ENCODE measurements at regions not wholly inside any gene's neighbourhood (a gene's known extent, or its start where the extent isn't known, plus 50 kb on each side); places are given as distances from the start of the nearest gene placed in this dataset.

DNA sequence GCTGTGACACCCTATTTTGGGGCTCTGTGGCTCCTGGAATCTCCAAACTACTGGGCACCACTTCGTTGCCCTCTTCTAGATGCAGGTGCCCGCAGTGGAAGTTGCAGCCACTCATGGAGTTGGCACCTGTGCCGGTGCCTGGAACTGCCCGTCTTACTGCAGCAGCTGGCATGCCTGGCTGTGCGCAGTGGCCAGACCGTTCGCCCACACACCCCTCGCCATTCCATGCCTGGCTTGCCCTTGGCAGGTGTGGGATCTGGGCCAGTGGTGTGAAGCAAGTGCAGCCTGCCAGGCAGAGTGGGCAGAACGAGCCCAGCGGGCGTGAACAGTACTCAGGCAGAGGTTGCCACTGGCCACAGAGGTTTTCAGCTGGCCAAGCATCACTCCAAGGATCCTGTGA lies 1286.7 kb downstream of the ROBO1 start:
- WGBS, 2 donors: 91 to 92% methylated on average over 11 of the region's 11 CpGs

DNA sequence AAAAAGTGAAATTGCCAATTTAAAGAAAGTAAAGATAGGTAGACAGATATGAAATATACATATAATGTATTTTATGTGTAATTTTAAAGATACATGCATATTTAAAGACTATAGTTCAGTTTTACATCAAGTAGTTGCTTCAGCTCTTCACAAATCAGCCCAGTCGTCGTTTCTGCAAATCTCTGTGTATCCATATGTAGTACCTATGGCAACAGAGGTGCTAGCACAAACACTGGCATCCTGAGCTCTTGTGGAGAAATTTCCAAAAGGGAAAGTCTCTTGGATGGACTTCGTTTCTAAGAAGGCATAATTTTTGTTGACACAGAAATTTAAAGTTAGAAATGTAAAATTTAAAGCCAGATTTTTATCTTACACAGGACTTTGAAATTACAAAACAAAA lies 1284.7 kb downstream of the ROBO1 start:
- intact Hi-C loops (cut with DNase I): no loop called here
- H3K4me3 ChIP-seq: no peak overlapping the region
- no peak for ATAC-seq
- peaks cover 0 to 21% (median 0%) of the 10 kb centered on the region in 11 donors for H3K9me3 ChIP-seq
- TF ChIP-seq, protein P1, sequence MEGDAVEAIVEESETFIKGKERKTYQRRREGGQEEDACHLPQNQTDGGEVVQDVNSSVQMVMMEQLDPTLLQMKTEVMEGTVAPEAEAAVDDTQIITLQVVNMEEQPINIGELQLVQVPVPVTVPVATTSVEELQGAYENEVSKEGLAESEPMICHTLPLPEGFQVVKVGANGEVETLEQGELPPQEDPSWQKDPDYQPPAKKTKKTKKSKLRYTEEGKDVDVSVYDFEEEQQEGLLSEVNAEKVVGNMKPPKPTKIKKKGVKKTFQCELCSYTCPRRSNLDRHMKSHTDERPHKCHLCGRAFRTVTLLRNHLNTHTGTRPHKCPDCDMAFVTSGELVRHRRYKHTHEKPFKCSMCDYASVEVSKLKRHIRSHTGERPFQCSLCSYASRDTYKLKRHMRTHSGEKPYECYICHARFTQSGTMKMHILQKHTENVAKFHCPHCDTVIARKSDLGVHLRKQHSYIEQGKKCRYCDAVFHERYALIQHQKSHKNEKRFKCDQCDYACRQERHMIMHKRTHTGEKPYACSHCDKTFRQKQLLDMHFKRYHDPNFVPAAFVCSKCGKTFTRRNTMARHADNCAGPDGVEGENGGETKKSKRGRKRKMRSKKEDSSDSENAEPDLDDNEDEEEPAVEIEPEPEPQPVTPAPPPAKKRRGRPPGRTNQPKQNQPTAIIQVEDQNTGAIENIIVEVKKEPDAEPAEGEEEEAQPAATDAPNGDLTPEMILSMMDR (IDR thresholded peaks at IDR 0.05): no peak
- H3K27me3 ChIP-seq: no peaks in the 10 kb centered on the region
- 33 to 38% methylated on average over 3 of the region's 3 CpGs for WGBS, 2 donors
- H3K36me3 ChIP-seq: no peaks in the 10 kb centered on the region
- DNase-seq: no peak
- H3K4me1 ChIP-seq: no peaks in the 10 kb centered on the region
- no peak overlapping the region for H3K27ac ChIP-seq

More for the DNA sequence above, 1286.7 kb downstream of the ROBO1 start:
- ATAC-seq: no peak
- no peaks in the 10 kb centered on the region for H3K27me3 ChIP-seq
- H3K9me3 ChIP-seq: peaks cover 0 to 4% (median 0%) of the 10 kb centered on the region in 11 donors
- intact Hi-C loops (cut with DNase I): no loop called here
- no peak for DNase-seq
- H3K27ac ChIP-seq: no peak overlapping the region
- no peaks in the 10 kb centered on the region for H3K4me1 ChIP-seq
- no peaks in the 10 kb centered on the region for H3K36me3 ChIP-seq
- H3K4me3 ChIP-seq: no peak overlapping the region
- TF ChIP-seq, protein P1 (IDR thresholded peaks at IDR 0.05): no peak

DNA sequence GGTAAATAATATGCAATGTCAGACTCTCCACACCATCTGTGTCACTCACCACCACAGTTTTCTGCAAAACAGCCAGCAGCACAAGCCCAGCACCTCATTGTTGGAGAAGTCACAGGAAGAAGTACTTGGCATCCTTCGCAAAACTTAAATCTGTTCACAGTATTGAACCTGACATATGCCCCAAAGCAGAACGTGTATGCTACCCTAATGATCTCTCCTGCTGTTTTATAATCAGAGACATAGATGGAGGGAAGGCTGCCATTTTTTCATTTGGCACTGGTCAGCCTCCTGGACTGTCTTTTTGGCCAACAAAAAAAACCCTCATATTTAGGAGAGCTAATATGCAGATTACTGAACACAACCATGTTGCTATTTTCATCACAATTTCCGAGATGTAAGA lies 1272.9 kb downstream of the ROBO1 start:
- H3K27ac ChIP-seq: no peak overlapping the region
- H3K4me1 ChIP-seq: peaks cover 0 to 8% (median 0%) of the 10 kb centered on the region in 9 donors
- no peak overlapping the region for H3K4me3 ChIP-seq
- TF ChIP-seq, protein P1 (IDR thresholded peaks at IDR 0.05): no peak
- WGBS, 2 donors: 71% methylated on average over 3 of the region's 3 CpGs
- H3K9me3 ChIP-seq: peaks cover 0 to 4% (median 0%) of the 10 kb centered on the region in 11 donors
- no peaks in the 10 kb centered on the region for H3K27me3 ChIP-seq
- intact Hi-C loops (cut with DNase I): no loop called here
- ATAC-seq (no peak), DNase-seq (no peak)
- no peaks in the 10 kb centered on the region for H3K36me3 ChIP-seq

DNA sequence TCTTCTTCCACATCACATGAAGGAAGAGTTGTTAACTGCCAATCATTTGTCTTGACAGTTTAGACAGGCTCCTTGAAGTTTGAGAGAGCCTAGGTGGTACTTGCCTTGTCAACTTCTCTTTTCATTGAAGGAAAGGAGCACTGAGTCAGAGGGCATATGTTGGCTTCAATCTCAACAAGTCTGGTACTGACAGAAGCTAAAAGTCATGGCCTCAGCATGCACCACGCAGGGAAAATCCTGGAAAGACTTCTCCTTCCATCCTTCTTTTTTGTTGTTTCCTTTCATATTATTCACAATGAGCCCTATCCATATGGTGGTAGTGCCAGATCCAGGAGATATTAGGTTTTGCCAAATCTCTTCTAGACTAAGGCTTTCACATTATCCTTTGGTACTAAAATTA lies 1272.5 kb downstream of the ROBO1 start:
- intact Hi-C loops (cut with DNase I): no loop called here
- ATAC-seq (no peak), DNase-seq (no peak)
- TF ChIP-seq, protein P1 (IDR thresholded peaks at IDR 0.05): no peak
- Histone ChIP-seq H3K4me1 (peaks cover 0 to 8% (median 0%) of the 10 kb centered on the region in 9 donors), H3K36me3 (no peaks in the 10 kb centered on the region), H3K27ac (no peak overlapping the region), H3K9me3 (peaks cover 0 to 4% (median 0%) of the 10 kb centered on the region in 11 donors), H3K4me3 (no peak overlapping the region), H3K27me3 (no peaks in the 10 kb centered on the region)
- WGBS, 2 donors: 46 to 67% methylated on average over 1 of the region's 1 CpG

Data from heart right ventricle (tissue), 16 donors.